NCI-H2227 treated with DMSO at 0.1 percent for 48 hours (cell line): ENCODE measurements at regions not wholly inside any gene's neighbourhood (a gene's known extent, or its start where the extent isn't known, plus 50 kb on each side); places are given as distances from the start of the nearest gene placed in this dataset.

Experiments used
- DNase-seq: peaks from one replicate; lab custom pipeline; 2025; lab: John Stamatoyannopoulos, UW

GRCh38 chr14:27958757-27959156 lies 807.8 kb upstream of the FOXG1 start:
- no peak for DNase-seq

- DNase-seq = peak; percentile 72
Observed at GRCh38 chr14:27995691-27996090, 770.9 kb upstream of the FOXG1 start.

- DNase-seq = no peak
Observed at GRCh38 chr14:28001002-28001401, 765.6 kb upstream of the FOXG1 start.

- DNase-seq = no peak
Observed at GRCh38 chr14:28012629-28013415, 753.8 kb upstream of the FOXG1 start.

GRCh38 chr14:28020112-28020511 lies 746.5 kb upstream of the FOXG1 start:
- DNase-seq = no peak

- DNase-seq = no peak
Observed at GRCh38 chr14:28023853-28024252, 742.7 kb upstream of the FOXG1 start.

GRCh38 chr14:28052251-28052650 lies 714.3 kb upstream of the FOXG1 start:
- DNase-seq = no peak

GRCh38 chr14:28055008-28055407 lies 711.6 kb upstream of the FOXG1 start:
- no peak for DNase-seq

GRCh38 chr14:28057359-28058296 lies 709.0 kb upstream of the FOXG1 start:
- no peak for DNase-seq

GRCh38 chr14:28059254-28059653 lies 707.3 kb upstream of the FOXG1 start:
- no peak for DNase-seq

GRCh38 chr14:28061006-28061405 lies 705.6 kb upstream of the FOXG1 start:
- no peak for DNase-seq

GRCh38 chr14:28077021-28077420 lies 689.6 kb upstream of the FOXG1 start:
- no peak for DNase-seq

- DNase-seq = no peak
Observed at GRCh38 chr14:28083389-28083788, 683.2 kb upstream of the FOXG1 start.

GRCh38 chr14:28088125-28088524 lies 678.5 kb upstream of the FOXG1 start:
- no peak for DNase-seq

GRCh38 chr14:28097585-28097984 lies 669.0 kb upstream of the FOXG1 start:
- no peak for DNase-seq

GRCh38 chr14:28098856-28099255 lies 667.7 kb upstream of the FOXG1 start:
- DNase-seq = no peak

- DNase-seq = peak; percentile 54
Observed at GRCh38 chr14:28102001-28102400, 664.6 kb upstream of the FOXG1 start.

GRCh38 chr14:28102814-28103213 lies 663.8 kb upstream of the FOXG1 start:
- DNase-seq = peak; percentile 47

- no peak for DNase-seq
Observed at GRCh38 chr14:28113311-28113710, 653.3 kb upstream of the FOXG1 start.

- no peak for DNase-seq
Observed at GRCh38 chr14:28116716-28117115, 649.9 kb upstream of the FOXG1 start.

GRCh38 chr14:28119849-28120248 lies 646.7 kb upstream of the FOXG1 start:
- DNase-seq = no peak

GRCh38 chr14:28120391-28120790 lies 646.2 kb upstream of the FOXG1 start:
- DNase-seq = no peak
